Right lobe of liver (tissue), 6 donors: ENCODE measurements at regions not wholly inside any gene's neighbourhood (a gene's known extent, or its start where the extent isn't known, plus 50 kb on each side); places are given as distances from the start of the nearest gene placed in this dataset.

Experiments used
- ATAC-seq, 4 donors: fragments of 200-7000 bp; cut with Tn5 transposase; one replicate each; pipeline ENCODE4 v1.9.1; 2020; ENCODE audit warnings: mild to moderate bottlenecking in 4 of 4, moderate library complexity in 4 of 4
- DNase-seq, 3 donors: peaks; one replicate each; pipeline ENCODE4 v3.0.0-alpha.2; 2020
- H3K27ac ChIP-seq, 3 donors: fragments of 200-600 bp; one replicate each; pipeline ENCODE4 v1.8.0; 2022
- H3K27me3 ChIP-seq, 2 donors: fragments of 200-600 bp; one replicate each; pipeline ENCODE4 v1.8.0; 2022
- H3K36me3 ChIP-seq, 4 donors: fragments of 200-600 bp; sonication (generic) in 1 of 4; one replicate each; pipeline versions ENCODE4 v1.5.1 to v1.8.0; 2017 to 2022; ENCODE audit warnings: control low read depth in 1 of 4
- H3K4me1 ChIP-seq, 4 donors: fragments of 200-600 bp; sonication (generic) in 1 of 4; one replicate each; pipeline versions ENCODE4 v1.5.1 to v1.8.0; 2017 to 2022; ENCODE audit warnings: control low read depth in 1 of 4
- H3K4me3 ChIP-seq, 3 donors: fragments of 200-600 bp; one replicate each; pipeline ENCODE4 v1.8.0; 2022
- H3K9me3 ChIP-seq, 4 donors: fragments of 200-600 bp; sonication (generic) in 1 of 4; one replicate each; pipeline versions ENCODE4 v1.5.1 to v1.8.0; 2017 to 2022; ENCODE audit warnings: control low read depth in 1 of 4
- POLR2A ChIP-seq: fragments of 450-650 bp; IDR thresholded peaks from one replicate; pipeline ENCODE4 v1.6.1; 2017; ENCODE audit warnings: antibody characterized with exemption, mild to moderate bottlenecking
- WGBS: methylation state at CpG from one replicate; pipeline ENCODE4 v1.1.6; 2018; ENCODE audit warnings: low coverage, low lambda C conversion rate; ENCODE audit not compliant: insufficient coverage; ENCODE audit errors: missing lambda C conversion rate; 5-methylcytosine and 5-hydroxymethylcytosine counted together
- intact Hi-C, 2 donors: fragments of 100-400 bp; cut with DNase I; formaldehyde crosslinking; loops; one replicate each; pipeline versions ENCODE4 v1.11.2 to v1.14.1; 2022
- TF ChIP-seq, protein P1 (sequence below), 4 donors: fragments of 200-600 bp in 3 of 4; fragments of 450-650 bp in 1 of 4; IDR thresholded peaks; one replicate each; pipeline versions ENCODE4 v1.5.1 to v1.8.0; 2016 to 2022; ENCODE audit warnings: antibody characterized with exemption in 4 of 4, mild to moderate bottlenecking in 2 of 4
- donor health status: DM: no; HTN: yes; CAD: no.
- donor health status: DM: no; HTN: no; CAD: no.
- donor health status: DM: no; HTN: no; CAD: no.
- donor health status: DM: no; HTN: yes; CAD: no.
- donor health status: DM: no; HTN: yes; CAD: no.

DNA sequence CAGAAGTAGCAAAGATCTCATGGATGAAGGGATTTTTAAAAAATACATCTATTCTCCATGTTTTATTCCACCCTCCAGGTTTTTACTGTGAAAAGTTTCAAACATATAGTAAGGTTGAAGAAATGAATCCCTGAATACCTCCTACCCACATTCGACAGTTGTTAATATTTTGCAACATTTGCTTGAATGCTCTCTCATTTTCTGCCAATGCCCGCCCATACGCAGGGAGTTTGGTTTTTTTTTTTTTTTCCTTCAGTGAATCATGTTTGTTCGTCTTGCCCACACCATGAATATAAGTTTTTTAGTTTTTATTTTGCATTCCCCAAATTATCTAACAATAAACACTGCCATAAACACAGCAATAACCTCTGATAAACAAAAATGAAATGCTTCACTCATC is 82.9 kb downstream of the MAP1LC3B2 start:
- H3K4me3 ChIP-seq = no peak overlapping the region
- ATAC-seq (peak in 3 of 4 donors; percentile 49 to 54 (median 53)), DNase-seq (no peak)
- intact Hi-C loops = no loop called here
- no peaks in the 10 kb centered on the region for H3K9me3 ChIP-seq
- no peaks in the 10 kb centered on the region for H3K27me3 ChIP-seq
- TF ChIP-seq POLR2A = no peak
- TF ChIP-seq, protein P1, sequence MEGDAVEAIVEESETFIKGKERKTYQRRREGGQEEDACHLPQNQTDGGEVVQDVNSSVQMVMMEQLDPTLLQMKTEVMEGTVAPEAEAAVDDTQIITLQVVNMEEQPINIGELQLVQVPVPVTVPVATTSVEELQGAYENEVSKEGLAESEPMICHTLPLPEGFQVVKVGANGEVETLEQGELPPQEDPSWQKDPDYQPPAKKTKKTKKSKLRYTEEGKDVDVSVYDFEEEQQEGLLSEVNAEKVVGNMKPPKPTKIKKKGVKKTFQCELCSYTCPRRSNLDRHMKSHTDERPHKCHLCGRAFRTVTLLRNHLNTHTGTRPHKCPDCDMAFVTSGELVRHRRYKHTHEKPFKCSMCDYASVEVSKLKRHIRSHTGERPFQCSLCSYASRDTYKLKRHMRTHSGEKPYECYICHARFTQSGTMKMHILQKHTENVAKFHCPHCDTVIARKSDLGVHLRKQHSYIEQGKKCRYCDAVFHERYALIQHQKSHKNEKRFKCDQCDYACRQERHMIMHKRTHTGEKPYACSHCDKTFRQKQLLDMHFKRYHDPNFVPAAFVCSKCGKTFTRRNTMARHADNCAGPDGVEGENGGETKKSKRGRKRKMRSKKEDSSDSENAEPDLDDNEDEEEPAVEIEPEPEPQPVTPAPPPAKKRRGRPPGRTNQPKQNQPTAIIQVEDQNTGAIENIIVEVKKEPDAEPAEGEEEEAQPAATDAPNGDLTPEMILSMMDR (IDR thresholded peaks at IDR 0.05) = no peak
- H3K36me3 ChIP-seq = no peaks in the 10 kb centered on the region
- 17% methylated on average over 4 of the region's 4 CpGs for WGBS
- H3K27ac ChIP-seq = no peak overlapping the region
- H3K4me1 ChIP-seq = peaks cover 0 to 10% (median 6%) of the 10 kb centered on the region in 4 donors

DNA sequence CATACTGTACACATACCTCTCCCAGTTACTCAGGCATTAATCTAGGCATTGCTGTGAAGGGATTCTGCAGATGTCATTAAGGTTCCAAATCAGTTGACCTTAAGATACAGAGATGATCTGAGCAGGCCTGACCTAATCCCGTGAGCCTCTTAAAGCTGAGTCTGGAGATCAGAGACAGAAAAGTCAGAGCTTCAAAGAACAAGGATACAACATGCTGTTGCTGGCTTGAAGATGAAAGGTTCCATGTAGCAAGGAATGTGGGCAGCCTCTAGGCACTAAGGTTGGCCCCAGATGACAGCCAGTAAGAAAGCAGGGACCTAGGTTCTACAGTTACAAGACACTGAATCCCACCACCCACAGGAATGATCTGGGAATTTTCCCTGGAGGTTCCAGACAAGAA is 81.1 kb downstream of the MAP1LC3B2 start:
- intact Hi-C loops = no loop called here
- Histone ChIP-seq H3K36me3 (no peaks in the 10 kb centered on the region), H3K4me1 (peaks cover 0 to 21% (median 14%) of the 10 kb centered on the region in 4 donors), H3K4me3 (no peak overlapping the region), H3K9me3 (no peaks in the 10 kb centered on the region), H3K27me3 (no peaks in the 10 kb centered on the region), H3K27ac (no peak overlapping the region)
- TF ChIP-seq POLR2A = no peak
- TF ChIP-seq, protein P1 (IDR thresholded peaks at IDR 0.05) = no peak
- ATAC-seq = no peak
- WGBS = 78% methylated on average over 1 of the region's 1 CpG
- DNase-seq = no peak

DNA sequence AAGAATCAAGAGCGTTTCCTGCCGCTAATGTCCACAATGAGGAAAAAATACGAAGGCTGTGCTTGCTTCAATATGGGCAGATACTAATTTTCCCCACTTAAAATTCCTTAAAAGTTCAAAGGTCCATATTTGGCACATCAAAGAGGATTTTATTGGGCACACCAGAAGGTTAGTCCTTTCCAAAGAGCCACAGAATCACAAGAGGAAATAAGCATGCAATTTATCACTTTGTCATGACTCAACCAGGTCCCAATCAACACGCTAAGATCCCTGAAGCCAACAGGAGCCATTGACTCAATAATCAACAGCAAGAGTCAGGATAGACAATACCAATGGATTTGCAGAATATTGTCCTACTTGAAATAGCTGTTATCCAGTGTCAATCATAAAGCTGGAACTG is 80.6 kb downstream of the MAP1LC3B2 start:
- Histone ChIP-seq H3K9me3 (no peaks in the 10 kb centered on the region), H3K4me3 (no peak overlapping the region), H3K36me3 (no peaks in the 10 kb centered on the region), H3K27ac (no peak overlapping the region), H3K27me3 (no peaks in the 10 kb centered on the region), H3K4me1 (peaks cover 0 to 21% (median 14%) of the 10 kb centered on the region in 4 donors)
- DNase-seq (no peak), ATAC-seq (no peak)
- TF ChIP-seq, protein P1 (IDR thresholded peaks at IDR 0.05) = no peak
- no peak for TF ChIP-seq POLR2A
- intact Hi-C loops = no loop called here
- 78% methylated on average over 4 of the region's 4 CpGs for WGBS

DNA sequence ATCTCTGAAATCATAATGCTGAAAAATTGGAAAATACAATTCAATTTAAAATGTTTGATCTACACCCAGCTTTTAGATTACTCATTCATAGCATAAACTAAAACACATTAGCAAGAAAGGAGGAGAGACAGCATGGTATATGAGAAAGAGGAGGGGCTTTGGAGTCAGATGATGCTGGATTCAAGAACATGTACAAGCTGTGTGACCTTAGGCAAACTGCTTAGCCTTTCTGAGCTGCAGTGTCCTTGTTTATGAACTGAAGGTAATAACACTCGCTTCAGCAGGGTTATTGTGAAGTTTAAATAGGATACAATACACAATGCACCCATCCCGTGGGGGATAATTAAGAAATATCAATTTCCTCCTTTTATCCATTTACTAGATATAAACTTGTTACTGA is 79.2 kb downstream of the MAP1LC3B2 start:
- H3K27ac ChIP-seq = no peak overlapping the region

More for the DNA sequence above, 79.2 kb downstream of the MAP1LC3B2 start:
- Histone ChIP-seq H3K4me3 (no peak overlapping the region), H3K9me3 (no peaks in the 10 kb centered on the region), H3K27me3 (no peaks in the 10 kb centered on the region), H3K4me1 (peaks cover 0 to 27% (median 14%) of the 10 kb centered on the region in 4 donors), H3K36me3 (no peaks in the 10 kb centered on the region)
- ATAC-seq = no peak
- DNase-seq = no peak
- TF ChIP-seq, protein P1 (IDR thresholded peaks at IDR 0.05) = no peak
- TF ChIP-seq POLR2A = no peak
- WGBS = 82% methylated on average over 2 of the region's 2 CpGs
- intact Hi-C loops = no loop called here
